ENCODE measurements at regions not wholly inside any gene's neighbourhood (a gene's known extent, or its start where the extent isn't known, plus 50 kb on each side); places are given as distances from the start of the nearest gene placed in this dataset.

GRCh38 chr2:167750675-167751074 lies 496.7 kb downstream of the STK39 start:
- TF ChIP-seq EZH2 (IDR thresholded peaks at IDR 0.05; ENCODE audit: borderline replicate concordance, low read depth, low read length, severe bottlenecking) (no peak), CTCF (IDR thresholded peaks at IDR 0.05; ENCODE audit: borderline replicate concordance, extremely low read depth, low read length, poor library complexity, severe bottlenecking) (no peak)
